Neural crest cell (in vitro differentiated cells): ENCODE measurements at regions not wholly inside any gene's neighbourhood (a gene's known extent, or its start where the extent isn't known, plus 50 kb on each side); places are given as distances from the start of the nearest gene placed in this dataset.

Experiments used
- DNase-seq: peaks from one replicate; pipeline ENCODE4 v3.0.0; 2021; ENCODE audit warnings: low read depth, mixed read lengths, low spot score
- H3K27ac Mint-ChIP-seq: one replicate; pipeline ENCODE4 v1.8.0; 2021; ENCODE audit warnings: mild to moderate bottlenecking, mixed read lengths; ENCODE audit not compliant: unreplicated experiment
- H3K27me3 Mint-ChIP-seq: 2 replicates; pipeline ENCODE4 v1.8.0; 2021; ENCODE audit warnings: low read depth, mild to moderate bottlenecking, mixed read lengths
- H3K36me3 Mint-ChIP-seq: 2 replicates; pipeline ENCODE4 v1.8.0; 2021; ENCODE audit warnings: low read depth, mild to moderate bottlenecking, mixed read lengths
- H3K4me1 Mint-ChIP-seq: 2 replicates; pipeline ENCODE4 v1.8.0; 2021; ENCODE audit warnings: mixed read lengths
- H3K4me3 Mint-ChIP-seq: one replicate; pipeline ENCODE4 v1.8.0; 2021; ENCODE audit warnings: mild to moderate bottlenecking, mixed read lengths
- H3K9me3 Mint-ChIP-seq: 2 replicates; pipeline ENCODE4 v1.8.0; 2021; ENCODE audit warnings: mixed read lengths
- CTCF ChIP-seq: fragments of 200-600 bp; sonication (generic); conservative IDR thresholded peaks from 2 replicates; pipeline ENCODE4 v1.5.0; 2021; ENCODE audit warnings: antibody characterized with exemption, mild to moderate bottlenecking

- peaks cover 5% of the 10 kb centered on the region for H3K4me1 Mint-ChIP-seq
- no peaks in the 10 kb centered on the region for H3K9me3 Mint-ChIP-seq
- H3K27ac Mint-ChIP-seq = no peak overlapping the region
- no peak overlapping the region for H3K4me3 Mint-ChIP-seq
- no peak for DNase-seq
- H3K36me3 Mint-ChIP-seq = no peaks in the 10 kb centered on the region
- no peaks in the 10 kb centered on the region for H3K27me3 Mint-ChIP-seq
- no peak for TF ChIP-seq CTCF
These were observed 656.0 kb upstream of the CELF4 start for GRCh38 chr18:38221476-38222100.

GRCh38 chr18:38198956-38199355 lies 633.4 kb upstream of the CELF4 start:
- Mint-ChIP-seq H3K4me3 (no peak overlapping the region), H3K4me1 (peaks cover 11% of the 10 kb centered on the region), H3K27ac (no peak overlapping the region), H3K27me3 (no peaks in the 10 kb centered on the region), H3K36me3 (no peaks in the 10 kb centered on the region), H3K9me3 (peaks cover 2% of the 10 kb centered on the region)
- TF ChIP-seq CTCF = no peak
- no peak for DNase-seq

- peaks cover 11% of the 10 kb centered on the region for H3K4me1 Mint-ChIP-seq
- no peak for TF ChIP-seq CTCF
- DNase-seq = no peak
- no peaks in the 10 kb centered on the region for H3K27me3 Mint-ChIP-seq
- no peak overlapping the region for H3K4me3 Mint-ChIP-seq
- peaks cover 2% of the 10 kb centered on the region for H3K9me3 Mint-ChIP-seq
- no peaks in the 10 kb centered on the region for H3K36me3 Mint-ChIP-seq
- no peak overlapping the region for H3K27ac Mint-ChIP-seq
These were observed 632.9 kb upstream of the CELF4 start for GRCh38 chr18:38198526-38198925.

GRCh38 chr18:38186491-38186890 lies 620.9 kb upstream of the CELF4 start:
- no peaks in the 10 kb centered on the region for H3K4me1 Mint-ChIP-seq
- TF ChIP-seq CTCF = no peak
- no peaks in the 10 kb centered on the region for H3K27me3 Mint-ChIP-seq
- DNase-seq = no peak
- no peak overlapping the region for H3K4me3 Mint-ChIP-seq
- H3K27ac Mint-ChIP-seq = no peak overlapping the region
- H3K36me3 Mint-ChIP-seq = no peaks in the 10 kb centered on the region
- peaks cover 10% of the 10 kb centered on the region for H3K9me3 Mint-ChIP-seq

- H3K4me3 Mint-ChIP-seq = no peak overlapping the region
- H3K36me3 Mint-ChIP-seq = no peaks in the 10 kb centered on the region
- no peak for DNase-seq
- H3K27ac Mint-ChIP-seq = no peak overlapping the region
- H3K27me3 Mint-ChIP-seq = no peaks in the 10 kb centered on the region
- no peaks in the 10 kb centered on the region for H3K9me3 Mint-ChIP-seq
- no peak for TF ChIP-seq CTCF
- H3K4me1 Mint-ChIP-seq = no peaks in the 10 kb centered on the region
These were observed 609.0 kb upstream of the CELF4 start for GRCh38 chr18:38174594-38174993.
